Psoas muscle (tissue), 7 donors: ENCODE measurements at regions not wholly inside any gene's neighbourhood (a gene's known extent, or its start where the extent isn't known, plus 50 kb on each side); places are given as distances from the start of the nearest gene placed in this dataset.
A peak's percentile ranks its signal among the peaks of the same experiment; 100 is the strongest.

Experiments
- ATAC-seq, 4 donors: fragments of 200-7000 bp; cut with Tn5 transposase; one replicate each; pipeline ENCODE4 v1.9.1; 2020; ENCODE audit warnings: moderate library complexity in 3 of 4, mild to moderate bottlenecking in 2 of 4
- DNase-seq, 2 donors: peaks; one replicate each; pipeline ENCODE4 v3.0.0-alpha.2; 2020
- H3K27ac ChIP-seq: fragments of 200-600 bp; one replicate; pipeline ENCODE4 v1.8.0; 2022
- H3K27me3 ChIP-seq, 3 donors: fragments of 200-600 bp in 1 of 3; one replicate each; pipeline versions ENCODE4 v1.6.1 to v1.8.0; 2013 to 2022; ENCODE audit warnings: low read length in 2 of 3, mild to moderate bottlenecking in 2 of 3, moderate library complexity in 1 of 3; ENCODE audit not compliant: insufficient read depth in 3 of 3
- H3K36me3 ChIP-seq, 2 donors: fragments of 200-600 bp in 1 of 2; one replicate each; pipeline versions ENCODE4 v1.6.1 to v1.8.0; 2013 to 2022; ENCODE audit warnings: low read depth in 1 of 2, mild to moderate bottlenecking in 1 of 2, moderate library complexity in 1 of 2; ENCODE audit not compliant: insufficient read depth in 1 of 2
- H3K4me1 ChIP-seq: fragments of 200-600 bp; one replicate; pipeline ENCODE4 v1.8.0; 2022
- H3K4me3 ChIP-seq: fragments of 200-600 bp; one replicate; pipeline ENCODE4 v1.8.0; 2022; ENCODE audit warnings: mild to moderate bottlenecking
- H3K9me3 ChIP-seq: fragments of 200-600 bp; one replicate; pipeline ENCODE4 v1.8.0; 2022
- WGBS, 3 donors: extraction: QIAGEN DNeasy Blood & Tissue Kit; methylation state at CpG; one replicate each; pipeline versions ENCODE4 v1.1.6 to v1.1.7; 2013; 5-methylcytosine and 5-hydroxymethylcytosine counted together
- intact Hi-C, 2 donors: fragments of 100-400 bp; cut with DNase I; formaldehyde crosslinking; loops; one replicate each; pipeline versions ENCODE4 v1.11.0 to v1.14.2; 2022
- TF ChIP-seq, protein P1 (sequence below): fragments of 200-600 bp; IDR thresholded peaks from one replicate; pipeline ENCODE4 v1.8.0; 2022; ENCODE audit warnings: antibody characterized with exemption
- donor health status: healthy with polysubstance abuse.
- donor health status: DM: no; HTN: no; CAD: no; lungs with moderate emphysema.
- donor health status: Bipolar disorder and iron deficiency.
- donor health status: healthy.
- donor health status: DM: yes; HTN: yes; CAD: no.
- donor health status: DM: no; HTN: no; CAD: no.
- donor health status: DM: yes; HTN: yes; CAD: no.

DNA sequence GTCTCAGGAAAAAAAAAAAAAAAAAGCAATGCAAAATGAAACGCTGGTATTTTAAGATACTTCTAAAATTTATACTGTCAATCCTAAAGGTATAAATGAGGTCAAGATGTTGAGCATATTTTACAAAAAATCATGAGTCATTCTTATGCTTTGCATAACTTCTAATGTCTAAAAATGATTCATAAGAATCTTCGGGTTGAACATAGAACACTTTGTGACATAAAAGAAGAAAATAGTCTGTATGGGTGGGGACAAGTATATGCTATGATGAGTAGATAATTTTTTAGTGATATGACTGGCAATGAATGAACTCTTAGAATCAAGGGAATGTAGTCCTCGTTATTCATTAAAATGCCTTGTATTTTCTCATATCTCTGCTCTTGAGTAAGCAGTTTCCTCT lies 416.9 kb upstream of the USP24 start:
- intact Hi-C loops: no loop called here
- ATAC-seq (no peak), DNase-seq (no peak)
- TF ChIP-seq, protein P1, sequence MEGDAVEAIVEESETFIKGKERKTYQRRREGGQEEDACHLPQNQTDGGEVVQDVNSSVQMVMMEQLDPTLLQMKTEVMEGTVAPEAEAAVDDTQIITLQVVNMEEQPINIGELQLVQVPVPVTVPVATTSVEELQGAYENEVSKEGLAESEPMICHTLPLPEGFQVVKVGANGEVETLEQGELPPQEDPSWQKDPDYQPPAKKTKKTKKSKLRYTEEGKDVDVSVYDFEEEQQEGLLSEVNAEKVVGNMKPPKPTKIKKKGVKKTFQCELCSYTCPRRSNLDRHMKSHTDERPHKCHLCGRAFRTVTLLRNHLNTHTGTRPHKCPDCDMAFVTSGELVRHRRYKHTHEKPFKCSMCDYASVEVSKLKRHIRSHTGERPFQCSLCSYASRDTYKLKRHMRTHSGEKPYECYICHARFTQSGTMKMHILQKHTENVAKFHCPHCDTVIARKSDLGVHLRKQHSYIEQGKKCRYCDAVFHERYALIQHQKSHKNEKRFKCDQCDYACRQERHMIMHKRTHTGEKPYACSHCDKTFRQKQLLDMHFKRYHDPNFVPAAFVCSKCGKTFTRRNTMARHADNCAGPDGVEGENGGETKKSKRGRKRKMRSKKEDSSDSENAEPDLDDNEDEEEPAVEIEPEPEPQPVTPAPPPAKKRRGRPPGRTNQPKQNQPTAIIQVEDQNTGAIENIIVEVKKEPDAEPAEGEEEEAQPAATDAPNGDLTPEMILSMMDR: no peak
- WGBS, 3 donors: 58 to 67% (median 66%) methylated on average over 3 of the region's 3 CpGs
- H3K9me3 ChIP-seq: peaks cover 8% of the 10 kb centered on the region
- H3K4me3 ChIP-seq: no peak overlapping the region
- no peaks in the 10 kb centered on the region for H3K36me3 ChIP-seq
- H3K27ac ChIP-seq: no peak overlapping the region
- no peaks in the 10 kb centered on the region for H3K27me3 ChIP-seq
- H3K4me1 ChIP-seq: peaks cover 9% of the 10 kb centered on the region

DNA sequence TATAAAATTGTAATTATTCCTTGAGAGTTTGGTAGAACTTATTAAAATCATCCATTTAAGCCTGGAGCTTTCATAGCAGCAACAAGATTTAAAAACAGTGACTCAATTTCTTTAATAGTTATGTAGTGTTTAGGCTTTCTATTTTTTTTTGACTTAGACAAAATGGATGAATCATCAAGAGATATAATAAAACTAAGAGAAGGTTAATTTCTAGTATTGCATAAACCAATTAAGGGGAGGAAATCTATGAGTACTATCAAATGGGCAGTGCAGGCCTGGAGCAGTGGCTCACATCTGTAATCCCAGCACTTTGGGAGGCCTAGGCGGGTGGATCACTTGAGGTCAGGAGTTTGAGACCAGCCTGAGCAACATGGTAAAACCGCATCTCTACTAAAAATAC lies 416.3 kb upstream of the USP24 start:
- peaks cover 9% of the 10 kb centered on the region for H3K4me1 ChIP-seq
- no peak for DNase-seq
- no peaks in the 10 kb centered on the region for H3K27me3 ChIP-seq
- H3K4me3 ChIP-seq: no peak overlapping the region
- TF ChIP-seq, protein P1: no peak
- no peaks in the 10 kb centered on the region for H3K36me3 ChIP-seq
- H3K9me3 ChIP-seq: peaks cover 8% of the 10 kb centered on the region
- 50 to 100% (median 98%) methylated on average over 2 of the region's 2 CpGs for whole genome bisulfite sequencing, 3 donors
- no peak for ATAC-seq
- intact Hi-C loops: no loop called here
- no peak overlapping the region for H3K27ac ChIP-seq

DNA sequence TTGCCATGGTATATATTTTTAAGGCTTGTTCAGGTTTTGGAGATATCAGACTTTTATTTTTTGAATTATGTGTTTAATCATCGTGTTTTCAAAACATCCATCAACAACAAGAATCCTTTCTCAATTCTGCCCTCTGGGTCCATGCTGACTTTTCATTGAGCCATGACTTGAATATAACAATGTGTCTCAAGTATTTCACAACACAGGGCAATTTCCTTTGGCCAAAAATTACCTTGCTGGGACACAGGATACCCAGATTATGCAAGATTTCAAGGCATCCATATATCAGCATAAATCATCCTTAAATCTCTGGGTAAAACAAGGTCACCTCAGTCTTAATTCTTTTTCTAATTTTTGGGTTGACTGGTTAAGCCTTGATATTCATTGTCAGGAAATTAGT lies 411.2 kb upstream of the USP24 start:
- DNase-seq: no peak
- Histone ChIP-seq H3K36me3 (no peaks in the 10 kb centered on the region), H3K4me3 (no peak overlapping the region), H3K9me3 (peaks cover 8% of the 10 kb centered on the region), H3K4me1 (no peaks in the 10 kb centered on the region), H3K27me3 (no peaks in the 10 kb centered on the region), H3K27ac (no peak overlapping the region)
- 21 to 68% (median 43%) methylated on average over 1 of the region's 1 CpG for WGBS, 3 donors
- ATAC-seq: no peak
- intact Hi-C loops: no loop called here
- TF ChIP-seq, protein P1: no peak

DNA sequence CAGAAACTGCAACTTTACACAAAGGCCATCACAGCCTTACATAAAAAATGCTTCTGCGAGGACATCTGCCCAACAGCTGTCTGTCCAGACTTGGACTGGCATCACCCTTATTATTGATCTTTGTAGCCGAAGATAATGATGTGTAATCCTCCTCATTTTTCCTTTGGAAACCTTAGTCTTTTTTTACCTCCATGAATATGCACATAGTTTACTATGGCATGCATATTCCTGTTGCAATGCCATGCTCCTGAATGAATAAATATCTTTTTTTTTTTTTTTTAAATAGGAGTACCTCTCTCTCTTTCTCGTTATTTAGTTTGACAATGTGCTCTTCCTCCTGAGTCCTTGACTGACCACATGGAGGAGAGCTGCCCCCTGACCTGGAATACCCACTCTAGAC lies 409.6 kb upstream of the USP24 start:
- no peak overlapping the region for H3K27ac ChIP-seq
- intact Hi-C loops: no loop called here

DNA sequence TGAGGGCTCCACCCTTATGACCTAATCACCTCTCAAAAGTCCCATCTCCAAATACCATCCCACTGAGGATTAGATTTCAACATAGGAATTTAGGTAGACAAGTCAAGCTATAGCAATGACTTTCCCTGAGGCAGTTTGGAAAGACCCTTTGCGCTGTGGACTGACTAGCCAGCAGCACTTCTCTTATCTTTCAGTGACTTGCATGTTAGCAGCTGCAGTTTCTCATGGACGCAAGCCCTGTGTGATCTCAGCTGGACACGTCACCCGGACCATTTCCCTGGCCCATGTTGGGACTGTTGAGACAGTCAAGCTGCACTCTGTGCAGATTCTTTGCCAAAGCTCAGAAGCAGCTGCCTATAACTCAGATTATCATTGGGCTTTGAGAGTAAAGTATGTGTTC lies 408.1 kb upstream of the USP24 start:
- H3K27ac ChIP-seq: no peak overlapping the region
- H3K27me3 ChIP-seq: no peaks in the 10 kb centered on the region
- DNase-seq (peak; percentile 30 to 64), ATAC-seq (peak in 1 of 4 donors; percentile 30)
- H3K36me3 ChIP-seq: no peaks in the 10 kb centered on the region
- 42 to 53% (median 44%) methylated on average over 4 of the region's 4 CpGs for WGBS, 3 donors
- intact Hi-C loops: no loop called here
- H3K9me3 ChIP-seq: no peaks in the 10 kb centered on the region
- no peak overlapping the region for H3K4me3 ChIP-seq
- TF ChIP-seq, protein P1: no peak
- no peaks in the 10 kb centered on the region for H3K4me1 ChIP-seq

More for the DNA sequence above, 409.6 kb upstream of the USP24 start:
- no peaks in the 10 kb centered on the region for H3K4me1 ChIP-seq
- H3K27me3 ChIP-seq: no peaks in the 10 kb centered on the region
- DNase-seq: no peak
- WGBS, 3 donors: 72 to 89% (median 77%) methylated on average over 3 of the region's 3 CpGs
- no peak overlapping the region for H3K4me3 ChIP-seq
- no peaks in the 10 kb centered on the region for H3K9me3 ChIP-seq
- no peaks in the 10 kb centered on the region for H3K36me3 ChIP-seq
- TF ChIP-seq, protein P1: no peak
- no peak for ATAC-seq
